ENCODE measurements at regions not wholly inside any gene's neighbourhood (a gene's known extent, or its start where the extent isn't known, plus 50 kb on each side); places are given as distances from the start of the nearest gene placed in this dataset.

DNA sequence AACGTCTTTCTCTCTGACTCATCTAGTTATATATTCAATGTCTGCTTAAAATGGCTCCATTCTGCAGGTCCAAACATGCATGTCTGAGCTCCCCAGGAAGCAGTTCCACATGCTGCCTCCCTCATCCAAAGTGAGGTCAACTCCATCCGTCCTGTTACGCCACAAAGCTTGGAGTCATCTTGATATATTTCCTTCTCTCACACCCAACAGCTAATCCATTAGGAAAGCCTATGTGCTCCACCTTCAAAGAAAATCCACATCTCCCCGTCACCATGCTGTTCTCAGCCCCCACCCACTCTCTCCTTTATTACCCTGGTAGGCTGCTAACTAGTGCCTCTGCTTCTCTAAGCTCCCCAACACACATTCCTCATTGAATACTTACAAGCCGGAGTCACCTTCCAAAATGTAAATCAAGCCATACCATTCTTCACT, 130.2 kb upstream of the SYNDIG1 start:
- no peak for DNase-seq (ENCODE audit: low read depth in 1 of 2, low spot score in 1 of 2)

DNA sequence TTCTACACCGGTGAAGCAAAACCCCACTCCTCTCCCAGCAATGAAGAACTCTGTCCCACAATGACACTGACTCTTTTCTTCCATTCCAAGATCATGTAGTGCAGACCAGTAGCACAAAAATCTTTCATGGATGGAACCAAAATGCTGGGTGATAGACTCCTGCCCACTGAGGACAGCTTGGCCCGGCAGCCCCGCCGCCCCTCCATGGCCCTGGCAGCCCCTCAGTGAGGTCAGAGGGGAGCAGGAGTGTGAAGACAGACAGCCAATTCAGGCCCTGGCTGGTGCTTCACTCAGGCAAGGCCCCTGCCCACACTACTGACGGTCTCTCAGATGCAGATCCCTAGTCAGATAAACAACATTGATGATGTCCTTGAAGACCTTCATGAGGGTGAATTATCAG, 131.9 kb upstream of the SYNDIG1 start:
- no peak for DNase-seq (ENCODE audit: low read depth in 1 of 2, low spot score in 1 of 2)

DNA sequence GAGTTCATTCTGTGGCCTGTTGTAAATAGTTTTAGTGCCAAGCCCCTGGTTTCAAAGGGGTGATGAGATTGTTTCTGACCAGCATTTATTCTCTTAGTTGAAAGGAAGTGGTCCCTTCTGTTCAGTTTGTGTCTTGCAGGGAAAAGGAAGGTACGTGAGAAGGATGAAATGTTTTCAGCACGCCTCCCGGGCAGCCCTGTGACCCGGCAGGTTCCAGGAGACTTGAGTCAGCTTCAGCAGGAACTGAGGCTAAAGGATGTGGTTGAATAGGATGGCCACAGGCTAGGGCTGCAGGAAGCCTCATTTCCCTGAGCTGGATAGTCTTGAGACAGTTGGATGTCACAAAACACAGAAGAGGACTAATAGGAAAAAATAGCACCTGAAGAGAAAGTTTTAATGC, 132.4 kb upstream of the SYNDIG1 start:
- no peak for DNase-seq (ENCODE audit: low read depth in 1 of 2, low spot score in 1 of 2)

DNA sequence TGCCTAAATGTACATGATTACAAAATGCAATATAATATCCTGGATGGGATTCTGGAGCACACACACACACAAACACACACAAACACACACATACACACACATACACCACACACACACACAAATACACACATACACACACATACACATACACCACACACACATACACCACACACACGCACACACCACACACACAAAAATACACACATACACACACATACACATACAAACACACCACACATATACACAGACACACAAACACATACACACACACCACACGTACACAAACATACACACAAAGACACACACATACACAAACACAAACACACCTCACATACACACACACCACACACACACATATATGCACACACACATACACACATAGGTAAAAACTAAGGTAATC, 134.6 kb upstream of the SYNDIG1 start:
- DNase-seq (ENCODE audit: low read depth in 1 of 2, low spot score in 1 of 2): no peak

DNA sequence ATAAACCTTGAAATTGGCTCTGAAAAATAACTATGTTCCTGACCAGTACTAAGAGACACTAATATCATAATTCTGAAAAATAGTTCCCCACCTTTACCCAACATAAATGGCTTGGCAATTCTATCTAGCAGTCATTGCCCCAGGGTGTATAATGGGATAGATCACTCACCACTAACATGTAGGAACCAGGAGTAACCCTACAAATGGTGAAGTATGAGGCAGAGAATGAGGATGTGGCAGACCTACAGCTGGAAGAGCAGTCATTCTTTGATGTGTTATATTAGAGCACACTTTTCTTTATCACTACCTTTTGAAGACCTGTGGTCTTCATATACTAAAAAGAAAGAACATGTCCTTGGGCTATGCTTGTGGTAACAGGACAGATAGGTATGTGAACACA, 136.5 kb upstream of the SYNDIG1 start:
- DNase-seq (ENCODE audit: low read depth in 1 of 2, low spot score in 1 of 2): no peak

DNA sequence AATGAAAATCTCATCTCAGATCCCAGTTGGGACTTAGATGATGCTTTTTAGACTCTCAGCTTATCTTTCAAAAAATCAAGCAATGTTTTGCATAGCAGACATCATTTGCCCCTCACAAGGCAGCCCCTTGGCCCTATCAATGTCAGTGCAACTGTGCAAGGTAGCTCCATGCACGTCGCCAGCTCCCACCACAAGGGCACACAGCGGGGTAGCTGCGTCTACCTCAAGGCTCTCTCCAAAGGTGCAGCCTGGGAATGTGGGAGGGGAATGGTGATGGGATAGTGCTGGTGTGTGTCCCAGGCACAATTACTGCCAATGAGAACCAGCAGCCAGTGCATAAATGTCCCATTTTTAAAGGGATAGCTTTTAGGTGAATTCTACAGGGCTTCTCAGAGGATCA, 137.5 kb upstream of the SYNDIG1 start:
- DNase-seq (ENCODE audit: low read depth in 1 of 2, low spot score in 1 of 2): no peak

DNA sequence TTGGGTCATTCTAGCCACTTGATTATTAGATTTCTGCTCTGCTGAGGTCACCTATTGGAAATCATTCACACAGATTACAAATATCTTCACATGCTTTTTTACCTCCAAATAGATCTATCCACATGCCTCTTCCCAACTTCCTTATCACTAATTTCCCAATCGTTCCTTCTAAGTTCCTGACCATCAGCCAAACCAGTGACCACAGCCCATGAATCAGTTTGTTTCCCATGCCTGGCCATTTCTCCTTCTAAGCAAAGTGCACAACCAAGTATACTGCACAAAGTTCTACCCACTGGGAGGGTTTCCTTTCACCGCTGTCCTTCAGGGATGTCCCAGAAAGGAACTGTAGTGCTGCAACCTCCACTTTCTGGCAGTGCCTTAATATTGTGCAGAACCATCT, 140.5 kb upstream of the SYNDIG1 start:
- DNase-seq (ENCODE audit: low read depth in 1 of 2, low spot score in 1 of 2): no peak

DNA sequence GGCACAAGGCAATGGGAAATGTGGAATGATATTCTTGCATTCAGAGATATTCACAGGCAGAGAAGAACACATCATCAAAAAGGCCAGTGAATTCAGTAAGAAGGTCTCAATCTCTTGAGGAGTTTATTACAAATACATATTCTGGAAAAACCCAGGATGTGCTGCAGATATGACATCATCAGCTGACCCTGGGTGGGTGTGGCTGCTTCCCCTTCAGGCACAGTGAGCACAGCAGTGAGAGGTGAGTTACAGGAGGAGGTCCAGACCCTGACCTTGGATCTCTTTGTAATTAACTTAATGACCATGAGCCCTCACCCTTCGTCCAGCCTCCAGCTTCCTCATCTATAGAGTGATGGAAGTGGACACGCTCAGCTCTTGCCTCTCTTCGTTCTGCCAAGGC, 147.5 kb upstream of the SYNDIG1 start:
- no peak for DNase-seq (ENCODE audit: low read depth in 1 of 2, low spot score in 1 of 2)

DNA sequence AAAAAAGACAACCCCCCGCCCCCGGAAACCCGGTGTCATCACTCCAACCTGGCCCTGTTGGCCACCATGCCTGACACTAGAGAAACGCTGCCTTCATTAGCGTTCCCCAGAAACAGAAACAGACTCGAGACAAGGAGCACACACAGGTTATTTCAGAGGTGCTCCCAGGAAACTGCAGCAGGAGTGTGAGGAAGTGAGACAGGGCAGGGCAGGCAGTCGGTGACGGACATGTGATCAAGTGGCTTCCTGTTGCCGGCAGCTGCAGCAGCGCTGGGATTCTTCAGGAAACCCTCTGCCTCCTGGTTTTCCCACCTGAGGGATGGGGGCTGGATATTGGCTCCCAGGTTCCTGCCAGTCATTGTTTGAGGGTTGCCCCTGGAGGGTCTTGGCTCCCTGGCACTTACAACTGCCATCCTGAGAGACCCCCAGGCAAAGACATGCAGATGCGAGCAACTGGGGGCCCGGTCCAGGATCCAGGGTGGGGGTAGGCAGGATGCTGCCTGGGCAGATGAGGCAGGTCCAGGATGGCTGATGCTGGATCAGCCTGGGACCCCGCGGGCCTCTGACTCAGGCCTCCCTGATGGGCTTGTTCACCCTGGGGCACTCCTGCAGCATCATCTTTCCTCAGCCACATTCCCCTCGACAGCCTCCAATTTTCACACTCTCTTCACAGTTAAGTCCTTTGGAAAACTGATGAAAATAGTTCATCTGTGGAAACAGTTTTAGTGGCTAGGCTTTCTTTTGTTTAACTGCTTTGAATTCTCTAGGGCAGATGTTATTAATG, 150.7 kb upstream of the SYNDIG1 start:
- DNase-seq (ENCODE audit: low read depth in 1 of 2, low spot score in 1 of 2): no peak

DNA sequence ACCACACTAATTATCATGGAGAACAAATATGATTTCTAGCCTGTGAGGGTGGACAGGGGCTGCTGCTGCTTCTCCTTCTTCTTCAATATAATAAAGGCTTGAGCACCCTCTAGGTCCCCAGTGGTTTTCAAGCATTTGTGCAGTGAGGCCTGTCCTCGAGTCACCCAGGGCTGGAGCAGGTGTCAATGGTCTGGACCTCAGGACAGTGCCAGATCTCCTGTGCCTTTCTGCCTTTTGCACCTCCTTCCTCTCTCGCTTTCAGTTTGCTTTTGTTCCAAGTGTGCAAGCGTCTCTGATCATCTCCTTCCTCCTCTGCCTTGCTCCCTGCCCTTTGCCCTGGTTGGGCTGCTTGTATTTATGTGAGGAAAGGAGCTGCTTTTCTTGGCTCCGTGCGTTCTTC, 152.2 kb upstream of the SYNDIG1 start:
- DNase-seq (ENCODE audit: low read depth in 1 of 2, low spot score in 1 of 2): no peak

DNA sequence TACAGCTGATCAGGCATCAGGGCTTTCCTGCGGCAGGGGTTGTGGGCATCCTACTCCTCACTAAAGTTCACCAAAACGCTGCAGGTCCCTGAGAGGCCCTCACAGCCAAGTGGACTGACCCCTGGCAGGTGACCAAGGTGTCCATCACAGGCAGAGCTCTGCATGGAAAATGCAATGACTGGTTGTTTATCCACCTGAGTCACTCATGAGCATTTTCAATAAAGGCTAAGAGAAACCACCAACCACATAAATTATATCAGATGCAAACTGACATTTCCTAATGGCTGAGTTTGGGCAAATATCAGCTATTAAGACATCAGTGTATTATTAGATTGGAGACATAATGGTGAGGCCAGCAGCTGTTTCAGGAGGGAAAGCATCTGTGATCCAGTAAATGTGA, 152.7 kb upstream of the SYNDIG1 start:
- DNase-seq (ENCODE audit: low read depth in 1 of 2, low spot score in 1 of 2): no peak

DNA sequence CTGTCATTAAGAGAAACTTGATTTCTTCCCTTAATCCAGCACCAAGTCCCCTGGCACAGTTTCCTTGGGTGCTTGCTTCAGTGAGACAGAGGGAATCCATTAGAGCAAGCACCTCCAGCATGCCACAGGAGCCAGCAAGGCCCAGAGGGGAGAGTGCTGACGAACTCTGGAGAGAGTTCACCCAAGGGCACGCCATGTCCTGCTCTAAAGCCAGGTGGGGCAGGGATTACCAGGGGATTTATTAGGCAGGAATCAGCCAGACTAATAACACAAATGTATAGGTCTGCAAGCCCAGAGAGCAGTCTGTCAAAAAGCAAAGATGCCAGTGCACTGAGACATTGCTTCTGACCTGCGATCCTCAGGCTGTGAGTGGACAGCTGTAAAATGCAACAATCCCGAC, 155.4 kb upstream of the SYNDIG1 start:
- DNase-seq (ENCODE audit: low read depth in 1 of 2, low spot score in 1 of 2): no peak

DNA sequence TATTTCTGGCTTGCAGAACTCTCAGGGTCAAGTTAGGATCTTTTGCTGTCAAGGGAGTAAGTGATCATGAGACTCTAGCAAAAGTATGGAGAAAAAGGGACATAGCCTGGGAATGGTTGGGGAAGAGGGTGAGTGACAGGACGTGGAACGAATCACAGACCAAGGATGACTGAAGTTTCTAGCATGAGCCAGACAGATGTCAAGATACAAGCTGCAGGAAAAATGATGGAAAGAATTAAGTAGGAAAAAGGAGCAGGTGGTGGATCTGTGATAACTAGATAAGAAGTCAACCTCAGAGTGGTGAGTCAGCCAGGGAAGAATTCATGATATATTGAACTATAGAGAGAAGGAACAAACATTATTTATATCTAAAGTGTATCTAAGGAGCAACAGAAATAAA, 159.8 kb upstream of the SYNDIG1 start:
- no peak for DNase-seq (ENCODE audit: low read depth in 1 of 2, low spot score in 1 of 2)

DNA sequence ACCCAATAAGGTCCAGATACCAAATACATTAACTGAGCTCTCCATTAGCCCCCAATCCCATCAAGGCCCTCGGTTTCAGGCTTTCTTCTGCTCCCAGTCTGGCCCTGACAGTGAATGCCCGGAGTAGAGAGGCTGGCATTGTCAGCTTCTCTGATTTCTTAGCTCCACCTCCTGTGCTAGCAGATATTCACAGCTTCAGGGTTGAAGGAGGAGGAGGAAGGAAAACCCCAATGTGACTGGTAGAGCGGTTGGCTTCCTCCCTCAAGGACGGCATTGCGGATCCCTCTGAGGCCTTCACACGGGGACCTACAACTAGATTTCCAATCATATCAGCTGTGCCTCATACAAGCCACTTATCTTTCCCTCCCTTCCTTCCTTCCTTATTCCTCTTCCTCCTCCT, 164.1 kb upstream of the SYNDIG1 start:
- DNase-seq (ENCODE audit: low read depth in 1 of 2, low spot score in 1 of 2): no peak

DNA sequence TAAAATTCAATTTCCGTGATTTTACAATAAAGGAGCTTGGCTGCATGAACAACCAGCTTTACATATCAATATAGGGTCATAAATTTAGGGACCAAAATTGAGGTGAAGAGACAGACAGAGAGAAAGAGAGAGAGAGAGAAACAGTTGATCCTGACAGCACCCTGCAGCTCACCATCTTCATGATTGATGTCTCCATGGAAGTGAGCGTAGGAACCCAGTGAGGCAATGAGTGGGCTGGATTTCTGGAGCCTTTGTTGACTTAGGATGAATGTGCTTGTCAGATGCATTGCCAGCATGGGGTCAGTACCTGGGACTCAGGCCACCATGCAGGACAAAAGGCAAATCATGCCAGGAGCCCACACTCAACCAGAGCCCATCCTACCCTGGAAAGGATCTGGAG, 165.1 kb upstream of the SYNDIG1 start:
- no peak for DNase-seq (ENCODE audit: low read depth in 1 of 2, low spot score in 1 of 2)

DNA sequence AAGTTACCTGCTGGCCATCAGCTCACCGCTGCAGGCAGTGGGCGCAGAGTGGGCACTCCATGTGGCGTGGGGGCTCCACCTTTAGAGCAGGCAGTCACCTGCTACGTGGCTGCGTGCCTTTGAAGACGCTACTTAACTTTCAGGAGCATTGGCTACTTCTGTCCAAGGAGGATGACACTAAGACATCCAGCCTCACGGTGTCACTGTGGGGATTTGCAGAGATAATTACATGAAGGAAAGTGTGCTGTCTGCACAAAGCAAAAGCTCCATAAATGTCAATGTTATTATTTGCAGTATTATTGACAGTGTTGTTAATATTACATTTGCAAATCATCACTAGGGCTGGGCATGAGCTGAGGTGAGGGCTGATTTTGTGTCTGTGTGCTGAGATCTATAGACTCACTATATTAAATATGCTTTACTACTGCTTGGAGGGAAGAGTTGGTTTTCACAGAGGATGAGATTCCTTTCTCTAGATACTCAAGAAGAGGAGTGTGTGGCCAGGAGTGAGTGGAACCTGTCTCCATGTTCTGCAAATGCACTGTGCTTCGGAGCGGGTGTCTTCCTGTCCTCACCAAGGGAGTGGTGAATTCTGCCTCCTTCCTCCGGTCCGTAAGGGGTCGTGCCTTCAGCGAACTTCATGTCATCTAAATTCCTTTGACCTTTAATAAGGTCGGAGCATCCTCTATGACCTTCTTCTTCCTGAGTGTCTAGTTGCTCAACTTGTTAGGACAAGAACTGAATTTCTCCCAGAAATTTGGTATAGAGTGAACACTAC, 165.8 kb upstream of the SYNDIG1 start:
- DNase-seq (ENCODE audit: low read depth in 1 of 2, low spot score in 1 of 2): no peak

DNA sequence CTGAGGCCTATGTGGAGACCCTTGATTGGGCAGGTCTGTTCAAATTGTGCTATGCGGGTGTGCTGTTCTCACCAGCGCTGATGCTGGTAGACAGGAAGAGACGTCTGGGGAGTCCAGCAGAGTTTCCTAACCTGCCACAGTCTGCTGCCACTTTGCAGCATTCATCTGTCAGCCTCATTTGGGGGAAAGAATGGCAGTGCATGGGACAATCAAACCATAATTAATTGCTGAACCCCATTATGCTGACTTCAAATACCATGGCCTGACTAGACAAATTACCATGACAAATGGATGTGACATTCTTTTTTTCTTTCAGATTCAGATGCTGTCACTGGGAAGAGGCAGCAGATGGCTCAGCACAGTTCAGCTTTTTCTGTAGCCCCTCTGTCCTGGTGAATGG, 171.4 kb upstream of the SYNDIG1 start:
- no peak for DNase-seq (ENCODE audit: low read depth in 1 of 2, low spot score in 1 of 2)

DNA sequence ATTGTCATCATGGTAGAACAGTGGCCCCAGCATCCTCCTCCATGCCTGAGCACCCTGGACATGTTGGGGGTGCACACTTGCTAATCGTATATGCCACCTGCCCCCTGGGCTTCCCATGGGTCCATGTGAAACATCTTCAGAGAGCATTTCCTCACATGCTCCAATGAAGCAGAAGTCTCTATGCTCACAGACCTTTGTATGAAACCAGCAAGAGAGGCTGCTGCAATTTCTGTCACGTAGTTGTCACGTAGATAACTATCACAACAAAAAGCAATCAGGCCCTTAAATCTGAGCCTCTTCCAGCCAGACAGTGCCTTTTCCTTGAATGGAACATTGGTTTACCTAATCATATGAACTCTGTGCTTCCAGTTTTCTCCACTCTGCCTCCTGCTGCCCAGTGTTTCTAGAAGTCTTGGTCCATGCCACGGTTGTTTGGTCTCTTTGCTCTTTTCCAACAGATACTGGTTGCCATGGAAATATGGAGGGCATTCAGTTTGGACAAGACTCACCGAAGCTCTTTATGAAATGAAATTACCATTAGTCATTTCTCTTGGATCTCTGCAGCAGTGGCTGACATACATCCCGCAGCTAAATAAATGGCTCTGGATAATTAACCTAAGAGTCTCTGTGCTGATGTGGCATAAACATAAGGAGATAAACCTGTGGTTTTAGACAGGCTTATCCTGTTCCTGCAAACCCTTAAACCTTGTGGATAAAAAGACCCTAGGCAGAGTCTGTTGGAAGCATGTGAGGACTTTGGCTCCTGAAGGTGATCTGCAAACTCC, 172.8 kb upstream of the SYNDIG1 start:
- no peak for DNase-seq (ENCODE audit: low read depth in 1 of 2, low spot score in 1 of 2)

DNA sequence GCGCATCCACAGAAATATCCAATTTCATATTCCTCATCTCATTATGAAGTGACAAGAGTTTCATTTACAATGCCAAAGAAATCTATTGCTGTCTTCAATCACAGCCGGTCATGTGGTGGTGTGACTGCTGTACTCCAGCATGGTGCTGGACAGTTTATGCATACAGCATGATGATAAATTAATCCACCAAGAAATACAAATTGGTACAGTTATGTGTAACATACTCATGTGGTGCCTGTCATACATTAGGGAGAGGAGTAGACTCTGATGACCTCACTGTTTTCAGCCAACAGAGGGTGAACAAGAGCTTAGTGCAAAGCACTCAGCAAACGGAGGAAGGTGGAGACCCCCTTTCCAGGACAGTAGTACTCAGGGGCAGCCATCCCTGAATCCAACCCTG, 178.4 kb upstream of the SYNDIG1 start:
- no peak for DNase-seq (ENCODE audit: low read depth in 1 of 2, low spot score in 1 of 2)

DNA sequence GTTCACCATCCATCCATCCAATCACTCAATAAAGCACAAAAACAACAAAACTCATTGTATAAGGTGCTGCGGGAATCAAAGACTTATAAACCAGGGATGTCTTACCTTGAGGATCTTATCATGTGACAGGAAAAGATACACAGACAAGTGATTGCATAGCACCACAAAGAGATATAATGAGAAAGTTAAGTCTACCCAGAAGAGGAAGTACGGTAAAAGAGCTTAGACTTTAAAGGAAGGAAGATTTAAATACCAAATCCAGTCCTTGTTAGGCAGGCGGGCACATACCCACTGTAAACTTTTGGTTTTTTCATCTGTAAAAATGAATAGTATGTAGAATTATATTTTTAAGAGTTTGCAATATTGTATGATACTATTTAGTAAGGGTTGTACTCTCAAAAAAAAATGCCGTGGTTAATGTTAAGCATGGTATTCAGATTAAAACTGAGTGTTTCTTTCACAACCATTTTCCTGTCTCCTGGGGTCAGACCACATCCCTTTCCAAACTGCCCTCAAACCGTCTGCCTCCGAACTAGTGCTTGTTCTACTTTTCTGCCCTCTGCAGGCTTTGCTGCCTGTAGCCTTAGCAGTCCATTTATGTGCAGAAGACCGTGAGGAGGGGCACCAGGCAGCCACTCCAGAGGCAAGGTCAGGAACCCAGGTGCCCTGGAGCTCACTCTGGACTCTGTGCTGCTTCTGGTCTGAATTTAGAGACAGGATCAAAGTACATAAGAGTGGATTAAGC, 179.5 kb upstream of the SYNDIG1 start:
- no peak for DNase-seq (ENCODE audit: low read depth in 1 of 2, low spot score in 1 of 2)

DNA sequence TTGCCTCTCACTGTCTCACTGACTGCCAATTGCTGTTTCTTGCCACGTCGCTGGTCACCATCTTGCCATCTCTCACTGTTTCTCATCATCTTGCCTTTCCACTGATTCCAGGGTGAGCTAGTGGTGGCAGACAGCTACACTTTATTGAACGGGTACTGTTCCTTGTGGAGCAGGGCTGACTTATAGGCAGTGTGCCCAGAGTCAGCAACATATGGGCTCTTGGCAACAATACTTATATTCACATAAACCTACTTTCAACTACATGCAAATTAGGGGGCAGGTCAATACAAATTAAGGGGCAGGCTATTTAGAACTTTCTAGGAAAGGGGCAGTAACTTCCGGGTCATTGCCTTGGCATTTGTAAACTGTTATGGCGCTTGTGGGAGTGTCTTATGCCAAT, 186.2 kb upstream of the SYNDIG1 start:
- DNase-seq (ENCODE audit: low read depth in 1 of 2, low spot score in 1 of 2): no peak

Measured in stimulated activated CD4-positive, alpha-beta T cell treated with anti-CD3 and anti-CD28 coated beads, Interleukin-15, amount 100 ng/mL, for 1 hour (primary cell).